T-helper 22 cell (primary cell): ENCODE measurements at regions not wholly inside any gene's neighbourhood (a gene's known extent, or its start where the extent isn't known, plus 50 kb on each side); places are given as distances from the start of the nearest gene placed in this dataset.

Experiments
- DNase-seq: peaks from one replicate; pipeline ENCODE4 v3.0.0-alpha.2; 2020; ENCODE audit warnings: low read depth

- no peak for DNase-seq
Observed at GRCh38 chr10:128614802-128615553, 488.8 kb upstream of the MKI67 start.

GRCh38 chr10:128617532-128617931 lies 491.3 kb upstream of the MKI67 start:
- DNase-seq, result no peak

- DNase-seq, result no peak
Observed at GRCh38 chr10:128622706-128623105, 496.5 kb upstream of the MKI67 start.

- DNase-seq, result no peak
Observed at GRCh38 chr10:128623776-128624175, 497.6 kb upstream of the MKI67 start.

- no peak for DNase-seq
Observed at GRCh38 chr10:128624656-128625530, 498.7 kb upstream of the MKI67 start.

- no peak for DNase-seq
Observed at GRCh38 chr10:128625926-128626325, 499.7 kb upstream of the MKI67 start.

- no peak for DNase-seq
Observed at GRCh38 chr10:128626397-128627000, 500.3 kb upstream of the MKI67 start.

- no peak for DNase-seq
Observed at GRCh38 chr10:128627811-128628210, 501.6 kb upstream of the MKI67 start.

- no peak for DNase-seq
Observed at GRCh38 chr10:128628252-128628651, 502.0 kb upstream of the MKI67 start.

GRCh38 chr10:128629111-128630096 lies 503.2 kb upstream of the MKI67 start:
- no peak for DNase-seq

GRCh38 chr10:128630787-128631252 lies 504.6 kb upstream of the MKI67 start:
- DNase-seq, result no peak

- no peak for DNase-seq
Observed at GRCh38 chr10:128631801-128632241, 505.6 kb upstream of the MKI67 start.

GRCh38 chr10:128632694-128633093 lies 506.5 kb upstream of the MKI67 start:
- DNase-seq, result no peak

GRCh38 chr10:128633864-128634540 lies 507.8 kb upstream of the MKI67 start:
- DNase-seq, result no peak

- DNase-seq, result no peak
Observed at GRCh38 chr10:128642023-128642422, 515.8 kb upstream of the MKI67 start.

GRCh38 chr10:128642502-128642901 lies 516.3 kb upstream of the MKI67 start:
- no peak for DNase-seq

- DNase-seq, result no peak
Observed at GRCh38 chr10:128643658-128644057, 517.4 kb upstream of the MKI67 start.

- DNase-seq, result no peak
Observed at GRCh38 chr10:128645486-128645885, 519.3 kb upstream of the MKI67 start.

GRCh38 chr10:128646956-128647355 lies 520.7 kb upstream of the MKI67 start:
- DNase-seq, result no peak

GRCh38 chr10:128657548-128657947 lies 531.3 kb upstream of the MKI67 start:
- no peak for DNase-seq

GRCh38 chr10:128660726-128661125 lies 534.5 kb upstream of the MKI67 start:
- DNase-seq, result no peak
